DMS153 treated with DMSO at 0.1 percent for 48 hours (cell line): ENCODE measurements at regions not wholly inside any gene's neighbourhood (a gene's known extent, or its start where the extent isn't known, plus 50 kb on each side); places are given as distances from the start of the nearest gene placed in this dataset.
A peak's percentile ranks its signal among the peaks of the same experiment; 100 is the strongest.
"Not testable (repeated sequence)": the region's sequence is repeated elsewhere in the genome, so short reads cannot be mapped to it uniquely, and the experiment has no call there.

ENCODE experiments used
- DNase-seq: peaks from one replicate; lab custom pipeline; 2025; ENCODE audit not compliant: unreplicated experiment; lab: John Stamatoyannopoulos, UW

DNA sequence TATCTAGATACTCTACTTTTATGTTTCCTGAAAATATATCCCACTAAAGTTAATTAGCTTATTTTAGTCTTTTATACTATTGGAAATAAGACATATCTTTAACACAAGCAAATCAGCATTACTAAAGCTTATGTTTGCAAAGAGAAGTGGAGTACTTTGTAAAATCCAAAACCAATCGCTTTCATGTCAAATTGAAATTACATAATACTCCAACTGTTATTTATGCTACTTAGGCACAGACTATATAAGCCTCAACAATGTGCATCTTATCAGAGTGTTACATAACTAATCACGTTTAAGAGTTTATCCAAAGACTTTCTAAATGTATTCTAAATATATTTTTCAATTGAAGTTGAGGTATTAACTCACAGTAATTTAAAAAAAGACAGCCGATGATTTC, 200.0 kb downstream of the PCDH20 start:
- DNase-seq, result no peak

DNA sequence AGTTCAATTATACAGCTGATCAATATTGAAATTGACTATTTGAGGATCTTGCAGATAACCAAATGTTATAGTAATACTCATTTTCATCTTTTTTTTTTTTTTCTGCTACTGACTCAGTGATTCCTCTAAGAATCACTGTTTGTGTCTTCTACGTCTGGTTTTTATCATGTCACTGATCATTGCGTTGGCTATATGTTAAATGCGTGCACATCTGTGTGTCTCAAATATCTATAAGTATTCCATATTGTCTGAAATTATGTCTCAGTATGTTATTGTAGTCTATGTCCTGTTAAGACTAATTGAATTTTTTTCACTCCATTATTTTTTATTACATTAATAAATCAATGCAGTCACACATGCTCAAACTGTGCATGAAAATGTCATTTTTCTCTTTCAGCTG, 200.5 kb downstream of the PCDH20 start:
- DNase-seq, result no peak

DNA sequence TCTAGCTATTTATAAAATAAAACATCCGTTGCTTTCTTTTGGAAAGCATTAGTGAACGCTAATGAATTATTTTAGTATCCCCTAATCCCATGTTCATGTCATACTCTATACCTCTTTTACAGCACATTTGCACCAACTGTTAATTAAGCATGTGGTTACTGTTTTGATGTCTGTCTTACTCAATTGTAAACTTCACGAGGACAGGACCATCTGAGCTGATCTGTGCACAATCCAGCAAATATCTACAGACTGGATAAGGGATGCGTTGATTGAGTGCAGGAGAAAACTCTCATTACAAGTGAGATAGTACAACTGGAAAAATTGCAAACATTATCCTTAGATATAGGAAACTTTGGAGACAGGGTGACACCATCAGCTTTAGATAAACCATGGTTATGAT, 201.1 kb downstream of the PCDH20 start:
- no peak for DNase-seq

DNA sequence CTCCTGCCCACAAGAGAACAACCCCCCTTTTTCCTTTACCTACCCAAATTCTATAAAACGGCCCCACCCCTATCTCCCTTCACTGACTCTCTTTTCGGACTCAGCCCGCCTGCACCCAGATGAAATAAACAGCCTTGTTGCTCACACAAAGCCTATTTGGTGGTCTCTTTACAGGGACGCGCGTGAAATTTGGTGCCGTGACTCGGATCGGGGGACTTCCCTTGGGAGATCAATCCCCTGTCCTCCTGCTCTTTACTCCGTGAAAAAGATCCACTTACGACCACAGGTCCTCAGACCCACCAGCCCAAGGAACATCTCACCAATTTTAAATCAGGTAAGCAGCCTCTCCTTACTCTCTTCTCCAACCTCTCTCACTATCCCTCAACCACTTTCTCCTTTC, 209.8 kb downstream of the PCDH20 start:
- DNase-seq, result not testable (repeated sequence)

DNA sequence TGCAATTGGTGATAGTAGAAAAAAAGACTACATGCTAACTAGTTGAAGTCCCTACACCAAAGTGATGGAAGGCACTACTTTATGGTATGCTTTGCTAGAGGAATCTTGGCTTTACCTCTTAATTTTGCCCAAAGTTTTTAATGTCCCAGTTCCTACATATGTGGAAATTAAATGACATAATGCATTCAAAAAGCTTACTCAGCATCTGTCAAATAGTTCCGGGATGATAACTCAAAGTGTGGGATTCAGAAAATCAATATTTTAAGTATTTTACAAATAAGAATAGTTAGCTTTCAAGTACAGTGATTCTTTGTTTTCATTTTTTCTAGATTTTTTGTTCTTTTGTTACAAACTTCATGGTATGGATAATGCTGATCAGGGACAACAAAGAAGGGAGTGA, 211.6 kb downstream of the PCDH20 start:
- DNase-seq, result no peak

DNA sequence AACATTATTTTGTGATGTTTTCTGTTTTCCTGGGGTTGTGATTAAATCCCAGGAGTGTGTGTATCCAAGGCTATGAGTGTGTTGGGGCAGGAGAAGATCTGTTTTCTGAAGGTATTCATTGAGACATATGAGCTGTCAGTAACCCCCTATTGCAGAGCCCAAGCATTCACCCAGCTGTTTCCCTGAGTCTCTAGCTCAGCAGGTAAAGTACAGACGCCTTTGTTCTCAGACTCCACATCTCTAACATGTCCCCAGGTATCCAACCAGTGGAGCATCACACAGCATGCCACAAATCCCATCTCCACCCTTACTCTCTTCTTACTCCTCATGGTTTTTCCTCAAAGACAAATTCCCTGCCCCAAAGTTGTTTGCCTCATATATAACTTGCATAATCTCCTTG, 213.6 kb downstream of the PCDH20 start:
- no peak for DNase-seq

DNA sequence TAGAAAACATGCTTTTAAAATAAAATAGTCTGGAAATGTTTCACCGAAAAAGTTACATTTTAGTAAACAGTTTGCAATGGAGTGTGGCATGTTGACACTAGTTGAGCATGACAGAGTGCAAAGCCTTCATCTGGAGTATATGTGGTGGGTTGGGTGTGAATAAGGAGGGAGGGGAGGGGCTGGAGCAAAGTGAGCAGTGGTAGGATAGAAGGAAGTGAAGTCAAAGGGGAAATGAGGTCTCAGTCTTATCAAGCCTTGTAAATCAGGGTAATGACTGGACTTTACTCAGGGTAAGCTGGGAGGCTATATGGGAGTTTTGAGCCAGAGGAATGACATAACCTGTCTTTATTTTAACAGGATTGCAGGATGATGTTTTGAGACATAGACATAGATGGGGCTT, 222.8 kb downstream of the PCDH20 start:
- no peak for DNase-seq

DNA sequence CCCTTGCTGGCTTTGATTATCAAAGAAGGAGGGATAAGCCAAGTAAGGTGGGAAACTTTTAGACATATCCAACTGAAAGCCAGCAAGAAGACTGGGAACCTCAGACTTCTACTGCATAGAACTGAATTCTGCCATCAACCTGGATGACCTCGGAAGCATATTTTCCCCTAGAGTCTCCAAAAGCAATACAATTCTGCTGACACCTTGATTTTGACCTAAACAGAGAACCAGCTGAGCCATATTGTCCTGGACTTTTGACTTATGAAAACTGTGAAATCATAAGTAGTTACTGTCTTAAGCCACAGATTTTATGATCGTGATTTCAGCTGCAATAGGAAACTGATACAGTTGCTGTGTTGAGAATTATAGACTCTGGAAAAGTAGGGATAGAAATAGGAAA, 227.6 kb downstream of the PCDH20 start:
- no peak for DNase-seq

DNA sequence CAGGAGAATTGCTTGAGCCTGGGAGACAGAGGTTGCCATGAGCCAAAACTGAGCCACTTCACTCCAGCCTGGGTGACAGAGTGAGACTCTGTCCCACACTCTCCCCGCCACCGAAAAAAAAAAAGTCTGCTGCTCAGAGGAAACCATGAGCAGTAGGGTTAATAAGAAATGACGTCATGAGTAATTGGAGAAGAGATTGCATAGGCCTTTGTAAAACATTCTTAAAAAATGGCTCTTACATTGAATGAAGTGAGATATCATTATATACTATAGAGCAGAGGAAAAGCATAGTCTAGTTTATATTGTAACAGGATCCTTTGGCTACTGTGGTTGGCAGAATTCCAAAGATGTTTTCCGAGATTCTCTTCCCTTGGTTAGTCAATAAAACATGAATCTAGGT, 228.2 kb downstream of the PCDH20 start:
- DNase-seq, result peak; percentile 6

DNA sequence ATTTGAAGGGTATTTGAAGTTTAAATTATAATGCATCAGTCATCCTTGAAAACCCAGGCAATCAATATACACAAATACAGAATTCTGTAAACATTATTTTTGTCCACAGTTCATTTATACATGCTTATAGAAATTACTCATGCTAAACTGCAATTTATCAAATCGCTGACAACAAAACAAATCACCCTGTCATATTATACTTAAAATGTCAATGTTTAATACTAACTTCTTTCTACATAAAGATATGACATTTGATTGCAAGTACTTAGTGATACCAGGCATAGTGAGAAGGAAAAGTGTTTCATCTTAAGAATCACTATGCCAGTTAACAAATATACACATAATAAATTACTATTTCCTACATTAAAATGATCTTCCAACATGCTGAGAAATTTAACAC, 232.0 kb downstream of the PCDH20 start:
- no peak for DNase-seq

DNA sequence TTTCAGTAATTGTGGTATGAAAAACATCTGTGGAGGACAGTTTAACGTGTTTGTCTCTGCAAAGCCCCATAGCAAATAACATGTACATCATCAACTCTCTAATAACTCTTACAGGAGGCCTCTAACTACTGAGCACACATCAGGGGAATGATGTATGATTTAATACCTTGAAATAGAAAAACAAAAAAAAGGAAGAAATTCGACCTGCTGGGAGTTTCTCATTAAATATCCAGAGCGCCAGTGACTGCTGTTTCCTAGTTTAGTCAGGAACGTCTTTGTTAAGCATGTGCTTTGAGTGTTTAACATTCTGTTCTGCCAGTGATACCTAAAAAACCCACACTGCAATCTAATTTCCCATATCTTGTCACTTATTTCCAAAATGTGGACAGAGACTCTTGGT, 235.4 kb downstream of the PCDH20 start:
- DNase-seq, result no peak

DNA sequence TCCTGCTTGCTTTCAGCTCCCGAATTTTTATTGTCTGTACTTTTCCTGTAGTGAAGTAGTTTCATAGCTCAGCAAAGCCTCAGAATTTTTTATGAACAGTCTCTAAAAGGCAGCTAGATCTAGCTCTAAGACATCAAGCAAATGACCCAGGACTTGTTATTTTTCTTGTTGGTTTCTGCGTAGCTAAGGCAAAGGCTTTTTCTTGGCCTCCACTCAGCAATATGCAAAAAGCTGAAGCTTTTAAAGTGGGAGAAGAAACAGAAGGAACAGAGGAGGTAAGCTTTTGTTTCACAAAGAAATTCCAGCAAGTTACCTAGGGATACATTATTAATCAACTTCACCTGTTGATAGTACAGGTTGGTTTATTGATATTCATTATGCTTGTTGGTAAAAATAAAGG, 235.9 kb downstream of the PCDH20 start:
- no peak for DNase-seq

DNA sequence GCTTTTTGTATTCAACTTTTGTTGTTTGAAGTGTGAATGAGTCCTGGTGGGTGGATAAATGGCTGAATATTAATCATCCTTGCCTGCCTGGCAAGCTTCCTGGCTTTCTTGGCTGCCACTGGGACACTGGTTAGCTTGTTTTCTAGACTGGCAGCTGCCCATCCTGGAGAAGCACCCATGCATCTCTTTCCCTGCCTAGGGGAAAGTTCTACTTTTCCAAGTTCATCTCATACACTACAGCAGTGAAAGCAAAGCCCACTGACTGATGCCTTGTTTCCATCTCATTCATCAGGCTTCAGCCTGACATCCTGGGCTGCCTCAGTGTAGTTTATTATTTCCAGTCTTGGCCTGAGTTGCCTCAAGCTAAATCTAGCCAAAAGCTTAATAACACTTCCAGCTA, 244.8 kb downstream of the PCDH20 start:
- DNase-seq, result no peak

DNA sequence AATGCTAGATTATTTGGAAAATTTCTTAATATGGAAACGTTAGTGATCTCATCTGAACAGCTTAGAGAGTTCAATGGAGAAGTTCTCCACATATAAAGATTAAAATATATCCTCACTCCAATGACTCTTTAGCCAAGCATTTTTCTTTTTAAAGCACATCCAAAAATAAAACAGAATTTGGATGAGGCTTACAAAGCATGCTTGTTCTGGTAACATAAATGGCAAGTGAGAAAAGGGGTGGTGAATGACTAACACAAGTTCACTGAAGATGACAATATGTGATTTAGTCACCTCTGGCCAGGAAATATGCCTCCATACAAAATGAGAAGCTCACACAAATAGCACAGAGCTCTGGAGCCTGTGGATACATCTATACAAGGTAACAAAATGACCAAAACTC, 253.0 kb downstream of the PCDH20 start:
- no peak for DNase-seq

DNA sequence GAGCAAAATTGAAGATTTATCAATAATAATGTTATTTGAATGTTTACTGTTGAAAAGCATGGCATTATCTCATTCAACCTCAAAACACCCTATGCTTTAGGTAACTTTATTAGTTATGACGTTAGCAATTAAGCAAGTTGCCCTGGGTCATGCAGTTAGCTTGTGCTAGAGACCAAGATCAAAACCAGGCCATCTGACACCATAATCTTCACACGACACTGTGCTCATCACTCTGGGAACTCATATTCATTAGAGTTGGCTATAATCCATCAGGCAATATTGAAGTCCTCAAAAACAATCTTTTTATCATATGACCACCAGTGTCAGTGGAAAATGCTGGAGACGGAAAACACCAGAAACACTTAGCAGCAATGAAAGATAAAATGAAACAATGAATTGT, 253.5 kb downstream of the PCDH20 start:
- DNase-seq, result no peak

DNA sequence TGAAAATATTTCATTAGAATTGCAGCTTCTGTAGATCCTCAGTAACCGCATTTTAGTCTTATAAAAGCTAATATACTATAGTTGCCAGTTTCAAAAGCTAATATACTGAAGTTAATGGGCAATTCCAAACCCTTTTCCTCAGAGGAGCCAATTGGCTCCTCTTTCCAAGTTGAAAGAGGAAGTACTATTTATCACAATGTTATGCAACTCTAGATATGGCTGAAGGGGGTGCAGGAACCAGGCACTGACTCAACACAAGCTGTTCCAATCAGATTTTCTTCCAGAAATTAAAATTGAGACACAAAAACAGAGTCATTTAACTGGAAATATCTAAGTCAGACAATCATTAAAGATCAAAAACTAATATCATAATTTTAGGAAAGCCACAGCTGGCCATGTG, 258.9 kb downstream of the PCDH20 start:
- DNase-seq, result no peak

DNA sequence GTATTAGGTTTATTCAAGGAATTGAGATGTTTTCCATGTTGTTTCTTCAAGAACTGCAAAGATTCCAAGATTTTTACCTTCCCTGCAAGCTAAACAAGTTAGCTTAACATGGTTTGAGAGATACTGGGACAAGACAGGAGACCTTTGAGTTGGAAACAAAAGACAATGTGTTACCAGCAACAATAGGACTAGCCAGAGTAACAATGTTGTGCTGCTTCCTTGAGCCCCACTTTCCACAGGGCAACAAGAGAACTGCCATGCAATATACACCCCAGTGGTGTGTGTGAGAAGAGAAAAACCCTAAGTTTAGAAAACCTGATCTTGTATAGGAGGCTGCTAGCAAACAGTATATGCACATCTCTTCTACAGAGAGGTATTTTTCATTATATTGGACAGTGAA, 264.6 kb downstream of the PCDH20 start:
- no peak for DNase-seq

DNA sequence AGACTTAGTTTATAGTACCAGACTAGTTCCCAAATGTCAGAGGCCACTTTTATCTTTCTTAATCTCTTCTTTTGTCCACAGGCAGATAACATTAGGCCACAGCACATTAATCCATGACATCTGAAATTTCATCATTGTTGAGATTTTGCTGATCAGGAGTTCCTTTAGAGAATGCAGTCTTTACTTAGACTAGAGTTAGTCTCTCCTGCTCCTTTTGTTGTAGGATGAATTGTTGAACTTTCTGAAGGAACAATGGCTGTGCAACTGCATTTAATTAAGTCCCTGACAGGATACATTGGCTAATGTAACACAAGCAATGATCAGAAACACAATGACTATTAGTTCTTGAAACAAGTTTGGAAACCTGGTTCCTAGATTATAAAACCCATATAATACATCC, 266.3 kb downstream of the PCDH20 start:
- DNase-seq, result no peak

DNA sequence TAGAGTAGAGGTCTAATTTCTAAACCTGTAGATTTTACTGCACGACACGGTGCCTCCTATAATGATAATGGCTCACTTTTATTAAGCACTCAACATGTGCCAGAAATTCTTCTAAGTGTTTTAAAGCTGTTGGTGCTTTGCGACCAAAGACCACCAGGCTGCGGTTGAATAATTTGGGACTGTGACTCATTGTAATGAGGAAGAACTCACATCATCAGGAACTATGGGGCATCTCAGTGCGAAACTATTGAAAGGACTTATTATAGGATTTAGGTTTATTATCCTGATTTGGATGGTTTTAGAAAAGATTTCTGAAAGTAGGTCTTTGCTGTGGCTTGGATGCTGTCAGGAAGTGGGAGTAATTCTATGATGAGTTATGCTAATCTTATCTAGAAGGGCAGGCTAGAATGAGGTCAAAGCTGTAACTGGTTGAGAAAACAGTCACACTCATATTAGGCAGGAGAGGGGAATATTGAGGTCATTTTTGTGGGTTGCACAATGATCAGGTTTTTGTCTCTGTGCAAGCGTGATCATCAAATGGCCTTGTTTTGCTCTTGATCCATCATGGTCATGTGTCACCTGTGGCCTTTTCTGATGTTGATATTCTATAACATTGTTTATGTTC, 266.8 kb downstream of the PCDH20 start:
- DNase-seq, result no peak

DNA sequence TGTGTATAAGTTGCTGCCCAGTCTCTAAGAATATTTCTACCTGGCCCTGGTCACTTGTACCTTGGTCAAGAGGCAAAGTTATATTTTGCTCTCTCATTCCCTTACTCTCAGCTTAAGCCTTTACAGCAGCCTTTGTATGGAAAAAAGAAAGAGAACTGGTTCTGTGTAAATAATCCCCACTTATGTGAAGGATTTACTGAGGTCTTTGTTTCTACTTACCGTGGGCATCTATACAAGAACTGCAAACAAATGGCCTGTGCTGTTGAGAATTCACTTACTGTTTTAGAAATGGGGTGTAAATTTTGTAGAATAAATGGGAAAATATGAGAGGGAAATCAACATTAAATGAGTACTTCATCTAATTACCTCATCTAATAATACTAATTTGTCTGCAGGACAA, 267.4 kb downstream of the PCDH20 start:
- DNase-seq, result no peak

DNA sequence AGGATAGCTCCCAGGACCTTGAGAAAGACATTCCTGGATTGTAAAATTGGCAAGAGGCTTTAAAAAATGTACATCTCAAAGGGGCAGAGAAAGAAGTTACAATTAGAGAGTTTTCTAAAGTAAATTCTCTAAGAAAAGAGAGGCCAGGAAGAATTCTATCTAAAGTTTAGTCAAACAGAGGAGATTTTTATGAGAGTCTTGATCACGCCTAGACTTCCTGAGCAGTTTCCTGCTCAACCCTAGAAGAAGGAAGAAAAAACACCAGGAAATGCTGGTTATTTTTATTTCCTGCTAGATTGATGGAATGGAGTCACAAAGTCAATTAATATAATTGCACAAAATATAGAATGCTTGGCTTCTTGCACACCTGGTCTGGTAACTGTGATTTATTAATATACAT, 269.1 kb downstream of the PCDH20 start:
- DNase-seq, result no peak

DNA sequence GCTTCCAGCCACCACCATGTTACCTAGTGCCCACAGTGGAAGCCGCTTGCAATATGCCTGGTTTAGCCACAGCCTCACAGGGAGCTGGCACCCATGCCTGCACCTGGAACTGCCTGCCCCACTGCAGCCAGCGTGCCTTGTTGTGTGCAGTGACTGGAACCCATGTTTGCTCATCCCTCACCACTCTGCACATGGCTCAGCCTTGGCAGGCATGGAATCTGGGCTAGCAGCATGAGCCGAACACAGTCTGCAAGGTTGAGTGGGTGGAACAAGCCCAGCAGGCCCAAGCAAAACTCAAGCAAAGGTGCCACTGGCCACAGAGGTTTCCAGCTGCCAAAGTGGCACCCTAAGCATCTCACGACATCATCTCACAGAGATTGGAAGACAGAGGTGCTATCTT, 269.5 kb downstream of the PCDH20 start:
- DNase-seq, result no peak

DNA sequence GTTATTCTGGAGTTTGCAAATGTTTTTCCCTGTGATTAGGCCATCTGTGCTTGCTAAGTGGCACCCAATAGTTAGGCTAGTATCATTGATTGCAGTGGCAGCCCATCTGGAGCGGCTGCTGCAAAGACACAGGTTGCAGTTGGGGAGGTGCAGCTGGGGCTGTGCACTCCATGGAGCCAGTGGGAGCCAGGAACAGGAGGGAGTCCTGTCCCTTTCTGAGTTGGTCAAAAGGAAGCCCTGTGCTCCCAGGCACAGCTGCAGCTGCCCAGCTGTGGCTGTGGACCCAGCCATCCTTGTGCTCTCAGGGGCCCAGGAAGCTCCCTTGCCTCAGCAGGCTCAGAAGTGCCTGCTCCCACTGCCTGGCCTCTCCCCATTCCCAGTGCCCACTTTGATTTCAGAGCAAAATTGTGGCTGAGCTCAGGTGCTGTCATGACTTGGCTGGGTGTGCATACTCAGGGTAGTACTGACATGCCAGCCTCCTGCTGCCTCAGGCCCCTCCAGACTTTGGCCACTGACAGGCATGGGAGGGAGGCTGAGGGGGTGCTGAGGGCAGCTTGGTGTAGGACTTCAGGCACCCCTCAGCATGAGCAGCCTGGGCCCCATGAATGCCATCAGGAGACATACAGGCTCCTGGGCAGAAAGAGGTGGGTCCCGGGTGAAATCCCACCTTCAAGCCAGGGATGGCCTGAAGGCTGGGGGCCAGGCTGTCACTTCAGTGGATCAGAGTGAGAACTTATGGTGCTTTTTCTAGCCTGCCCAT, 270.6 kb downstream of the PCDH20 start:
- no peak for DNase-seq
